Gastrocnemius medialis (tissue), 4 donors: ENCODE measurements at regions not wholly inside any gene's neighbourhood (a gene's known extent, or its start where the extent isn't known, plus 50 kb on each side); places are given as distances from the start of the nearest gene placed in this dataset.

ENCODE experiments used
- ATAC-seq, 2 donors: fragments of 150-250 bp; one replicate each; pipeline ENCODE4 v1.9.1; 2016
- DNase-seq, 2 donors: peaks; one replicate each; pipeline ENCODE4 v3.0.0-alpha.2; 2019
- H3K27ac ChIP-seq, 4 donors: fragments of 200-600 bp; sonication (generic); 1 replicate in 1 of 4; 2 replicates in 3 of 4; pipeline ENCODE4 v1.5.1; 2016 to 2018; ENCODE audit warnings: mild to moderate bottlenecking in 2 of 4, moderate library complexity in 1 of 4
- H3K27me3 ChIP-seq, 3 donors: fragments of 200-600 bp; sonication (generic) in 2 of 3; 1 replicate in 1 of 3; 2 replicates in 2 of 3; pipeline versions ENCODE4 v1.5.1 to v1.6.0; 2016 to 2019; ENCODE audit warnings: mild to moderate bottlenecking in 1 of 3, moderate library complexity in 1 of 3
- H3K36me3 ChIP-seq, 2 donors: fragments of 200-600 bp; sonication (generic) in 1 of 2; one replicate each; pipeline ENCODE4 v1.5.1; 2017 to 2018
- H3K4me1 ChIP-seq, 2 donors: fragments of 200-600 bp; sonication (generic) in 1 of 2; one replicate each; pipeline ENCODE4 v1.5.1; 2016 to 2017; ENCODE audit warnings: mild to moderate bottlenecking in 2 of 2
- H3K4me3 ChIP-seq, 4 donors: fragments of 200-600 bp; sonication (generic) in 3 of 4; 1 replicate in 1 of 4; 2 replicates in 3 of 4; pipeline ENCODE4 v1.5.1; 2016 to 2019; ENCODE audit warnings: mild to moderate bottlenecking in 2 of 4
- H3K9me3 ChIP-seq, 3 donors: fragments of 200-600 bp; sonication (generic) in 2 of 3; 1 replicate in 1 of 3; 2 replicates in 2 of 3; pipeline ENCODE4 v1.5.1; 2016 to 2019
- POLR2A ChIP-seq, 2 donors: fragments of 450-650 bp; IDR thresholded peaks; one replicate each; pipeline ENCODE4 v1.6.1; 2017; ENCODE audit warnings: antibody characterized with exemption in 2 of 2, mild to moderate bottlenecking in 2 of 2, moderate library complexity in 2 of 2
- in situ Hi-C, 4 donors: fragments of 200-750 bp; cut with MboI; loops; one replicate each; pipeline versions ENCODE4 v1.15.0 to v1.8.0; 2017; ENCODE audit warnings: low sequenced_read_pairs in 4 of 4
- intact Hi-C: fragments of 100-400 bp; cut with DNase I; formaldehyde crosslinking; loops from one replicate; pipeline ENCODE4 v1.15.1; 2023; ENCODE audit warnings: low total_unique reads
- TF ChIP-seq, protein P1 (sequence below), 5 experiments: fragments of 450-650 bp in 3 of 5; fragments of 200-600 bp in 2 of 5; sonication (generic) in 2 of 5; IDR thresholded peaks in 4 of 5; conservative IDR thresholded peaks in 1 of 5; 1 replicate in 4 of 5; 2 replicates in 1 of 5; pipeline ENCODE4 v1.5.1; 2016 to 2019; ENCODE audit warnings: antibody characterized with exemption in 5 of 5, mild to moderate bottlenecking in 3 of 5, moderate library complexity in 3 of 5

DNA sequence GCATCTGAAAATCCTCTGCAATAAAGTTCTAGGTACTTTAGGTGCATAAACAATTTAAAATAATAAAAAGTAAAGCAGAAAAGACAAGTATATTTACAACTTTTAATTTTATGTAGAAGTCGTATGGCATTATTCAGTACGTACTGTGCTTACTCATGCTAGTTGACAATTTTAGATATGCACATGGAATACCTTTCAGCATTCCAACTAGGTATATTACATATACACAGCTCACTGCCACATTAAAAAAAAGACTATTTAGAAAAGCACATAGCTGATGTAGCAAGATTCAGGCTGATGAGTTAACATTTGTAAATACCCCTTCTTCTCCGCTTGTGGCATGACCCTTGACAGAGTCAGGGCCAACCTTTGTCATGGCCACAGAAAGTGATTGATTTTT, 171.2 kb downstream of the FBXO15 start:
- no peaks in the 10 kb centered on the region for H3K36me3 ChIP-seq
- no peaks in the 10 kb centered on the region for H3K27me3 ChIP-seq
- intact Hi-C loops (no loop called here), in situ Hi-C loops (no loop called here)
- no peaks in the 10 kb centered on the region for H3K9me3 ChIP-seq
- H3K27ac ChIP-seq, result no peak overlapping the region
- no peak for ATAC-seq
- no peaks in the 10 kb centered on the region for H3K4me1 ChIP-seq
- H3K4me3 ChIP-seq, result no peak overlapping the region
- no peak for DNase-seq
- TF ChIP-seq, protein P1, sequence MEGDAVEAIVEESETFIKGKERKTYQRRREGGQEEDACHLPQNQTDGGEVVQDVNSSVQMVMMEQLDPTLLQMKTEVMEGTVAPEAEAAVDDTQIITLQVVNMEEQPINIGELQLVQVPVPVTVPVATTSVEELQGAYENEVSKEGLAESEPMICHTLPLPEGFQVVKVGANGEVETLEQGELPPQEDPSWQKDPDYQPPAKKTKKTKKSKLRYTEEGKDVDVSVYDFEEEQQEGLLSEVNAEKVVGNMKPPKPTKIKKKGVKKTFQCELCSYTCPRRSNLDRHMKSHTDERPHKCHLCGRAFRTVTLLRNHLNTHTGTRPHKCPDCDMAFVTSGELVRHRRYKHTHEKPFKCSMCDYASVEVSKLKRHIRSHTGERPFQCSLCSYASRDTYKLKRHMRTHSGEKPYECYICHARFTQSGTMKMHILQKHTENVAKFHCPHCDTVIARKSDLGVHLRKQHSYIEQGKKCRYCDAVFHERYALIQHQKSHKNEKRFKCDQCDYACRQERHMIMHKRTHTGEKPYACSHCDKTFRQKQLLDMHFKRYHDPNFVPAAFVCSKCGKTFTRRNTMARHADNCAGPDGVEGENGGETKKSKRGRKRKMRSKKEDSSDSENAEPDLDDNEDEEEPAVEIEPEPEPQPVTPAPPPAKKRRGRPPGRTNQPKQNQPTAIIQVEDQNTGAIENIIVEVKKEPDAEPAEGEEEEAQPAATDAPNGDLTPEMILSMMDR (IDR thresholded peaks at IDR 0.05 in 4 of 5, conservative IDR thresholded peaks at IDR 0.05 in 1 of 5), result no peak
- no peak for TF ChIP-seq POLR2A (IDR thresholded peaks at IDR 0.05)

DNA sequence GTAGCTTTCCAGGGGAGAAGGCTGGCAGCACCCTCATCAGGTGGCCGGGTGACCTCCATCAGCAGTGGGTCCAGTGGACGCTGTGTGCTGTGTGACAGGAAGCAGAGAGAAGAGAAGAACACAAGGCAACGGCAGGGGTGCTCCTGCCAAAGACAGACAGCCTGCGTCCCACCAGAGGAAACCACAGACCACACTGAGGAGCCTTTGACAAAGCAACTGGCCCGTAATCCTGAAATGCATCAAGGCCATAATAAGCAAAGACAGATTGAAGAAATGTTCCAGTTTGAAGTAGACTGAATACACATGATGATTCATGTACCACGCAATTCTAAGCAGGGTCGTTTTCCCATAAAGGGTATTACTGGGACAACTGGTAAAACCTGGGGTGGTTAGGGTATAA, 172.4 kb downstream of the FBXO15 start:
- DNase-seq (no peak), ATAC-seq (no peak)
- intact Hi-C loops, result no loop called here
- H3K27me3 ChIP-seq, result no peaks in the 10 kb centered on the region
- in situ Hi-C loops, result no loop called here
- H3K4me1 ChIP-seq, result no peaks in the 10 kb centered on the region
- H3K4me3 ChIP-seq, result no peak overlapping the region
- no peaks in the 10 kb centered on the region for H3K9me3 ChIP-seq
- no peak for TF ChIP-seq POLR2A (IDR thresholded peaks at IDR 0.05)
- TF ChIP-seq, protein P1 (IDR thresholded peaks at IDR 0.05 in 4 of 5, conservative IDR thresholded peaks at IDR 0.05 in 1 of 5), result no peak
- H3K36me3 ChIP-seq, result no peaks in the 10 kb centered on the region
- no peak overlapping the region for H3K27ac ChIP-seq

DNA sequence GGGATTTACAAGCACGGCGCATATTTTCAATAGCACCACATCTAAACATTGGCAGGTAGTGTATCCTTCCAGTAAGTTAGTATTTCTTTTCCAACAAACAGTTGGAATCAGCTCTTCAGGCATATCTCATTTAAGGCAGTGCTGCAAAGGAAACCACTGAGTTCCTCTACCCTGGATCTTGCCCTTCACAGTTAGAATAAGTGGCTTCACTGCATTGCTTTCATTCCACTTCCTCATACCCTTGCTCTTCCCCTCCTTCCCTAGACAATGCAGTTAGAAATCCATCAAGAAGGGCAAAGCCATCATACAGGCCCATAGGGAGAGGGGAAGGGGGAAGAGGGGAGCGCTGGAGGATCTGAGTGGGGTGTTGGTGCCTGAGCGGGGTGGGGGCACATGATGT, 173.7 kb downstream of the FBXO15 start:
- Histone ChIP-seq H3K27me3 (no peaks in the 10 kb centered on the region), H3K4me1 (no peaks in the 10 kb centered on the region), H3K9me3 (no peaks in the 10 kb centered on the region), H3K36me3 (no peaks in the 10 kb centered on the region), H3K4me3 (no peak overlapping the region), H3K27ac (no peak overlapping the region)
- intact Hi-C loops, result no loop called here
- in situ Hi-C loops, result no loop called here
- no peak for DNase-seq
- ATAC-seq, result no peak
- TF ChIP-seq, protein P1 (IDR thresholded peaks at IDR 0.05 in 4 of 5, conservative IDR thresholded peaks at IDR 0.05 in 1 of 5), result no peak
- TF ChIP-seq POLR2A (IDR thresholded peaks at IDR 0.05), result no peak

DNA sequence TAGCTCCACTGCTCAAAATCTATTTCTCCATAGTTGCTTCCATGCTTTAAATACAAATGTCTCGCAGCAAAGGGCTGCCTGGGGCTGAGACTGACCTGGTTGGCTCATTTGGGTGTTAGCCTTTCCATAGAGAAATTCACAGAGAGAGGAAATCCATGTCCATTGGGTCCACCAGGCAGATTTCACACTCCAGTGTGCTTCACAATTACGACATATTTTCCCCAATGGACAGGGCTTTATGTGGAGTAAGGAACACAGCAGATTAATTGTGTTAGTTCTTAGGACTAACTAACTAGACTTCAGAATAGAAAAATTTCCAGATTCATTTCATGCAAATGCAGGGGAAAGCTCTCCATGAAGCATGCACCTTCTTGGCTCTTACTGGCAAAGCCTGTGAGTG, 180.7 kb downstream of the FBXO15 start:
- no peaks in the 10 kb centered on the region for H3K4me1 ChIP-seq
- no peak overlapping the region for H3K4me3 ChIP-seq
- no peaks in the 10 kb centered on the region for H3K9me3 ChIP-seq
- no peak overlapping the region for H3K27ac ChIP-seq
- intact Hi-C loops (no loop called here), in situ Hi-C loops (no loop called here)
- ATAC-seq (no peak), DNase-seq (no peak)
- no peaks in the 10 kb centered on the region for H3K36me3 ChIP-seq
- TF ChIP-seq POLR2A (IDR thresholded peaks at IDR 0.05), result no peak
- TF ChIP-seq, protein P1 (IDR thresholded peaks at IDR 0.05 in 4 of 5, conservative IDR thresholded peaks at IDR 0.05 in 1 of 5), result no peak
- H3K27me3 ChIP-seq, result no peaks in the 10 kb centered on the region

DNA sequence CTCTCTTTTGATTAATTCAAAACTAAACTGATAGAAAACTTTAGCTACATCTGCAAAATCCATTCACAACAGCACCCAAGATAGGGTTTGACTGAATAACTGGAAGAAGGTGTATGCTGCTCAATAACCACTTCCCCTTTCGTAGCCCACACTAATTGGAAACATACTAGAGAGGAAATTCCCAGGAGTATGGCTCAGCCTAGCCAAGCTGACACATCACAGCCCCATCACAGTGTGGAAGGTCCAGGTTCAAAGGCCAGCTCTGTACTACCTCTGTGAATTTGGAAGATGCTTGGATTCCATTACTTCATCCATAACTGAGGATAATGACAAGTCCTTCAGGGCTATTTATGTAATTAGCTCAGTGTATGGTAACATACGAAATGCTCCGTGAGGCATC, 185.4 kb downstream of the FBXO15 start:
- no peak overlapping the region for H3K4me3 ChIP-seq
- H3K4me1 ChIP-seq, result no peaks in the 10 kb centered on the region
- no peaks in the 10 kb centered on the region for H3K9me3 ChIP-seq
- in situ Hi-C loops, result no loop called here
- no peaks in the 10 kb centered on the region for H3K27me3 ChIP-seq
- intact Hi-C loops, result no loop called here
- TF ChIP-seq POLR2A (IDR thresholded peaks at IDR 0.05), result no peak
- TF ChIP-seq, protein P1 (IDR thresholded peaks at IDR 0.05 in 4 of 5, conservative IDR thresholded peaks at IDR 0.05 in 1 of 5), result no peak
- DNase-seq, result no peak
- H3K27ac ChIP-seq, result no peak overlapping the region
- H3K36me3 ChIP-seq, result no peaks in the 10 kb centered on the region
- no peak for ATAC-seq
